ENCODE measurements at regions not wholly inside any gene's neighbourhood (a gene's known extent, or its start where the extent isn't known, plus 50 kb on each side); places are given as distances from the start of the nearest gene placed in this dataset.

GRCh38 chr7:116421298-116421697 is 78.2 kb upstream of the CAV2 start (continued):
- TF ChIP-seq SNAI2 (CRISPR knock-in tag; IDR thresholded peaks at IDR 0.05) (no peak), ZC3H10 (CRISPR knock-in tag; IDR thresholded peaks at IDR 0.05) (no peak), CSDC2 (CRISPR knock-in tag; IDR thresholded peaks at IDR 0.05) (no peak)

DNA sequence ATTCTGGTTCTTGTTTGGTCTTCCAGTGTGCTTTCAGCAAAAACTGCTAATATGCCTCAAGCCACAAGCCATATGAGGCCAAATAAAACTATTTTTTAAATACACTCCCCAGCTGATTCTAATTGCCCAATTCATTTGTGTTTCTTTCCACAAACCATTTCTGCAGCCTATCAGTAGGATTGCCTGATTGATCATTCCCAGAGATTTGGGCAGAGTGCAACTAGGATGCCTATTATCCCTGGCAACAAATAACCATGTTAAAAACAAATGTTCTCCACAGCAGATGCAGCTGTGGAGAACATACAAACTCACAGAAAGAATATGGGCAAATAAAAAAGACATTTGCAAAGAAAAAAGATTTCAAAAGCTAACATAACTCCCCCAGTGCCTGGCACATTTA is 76.9 kb upstream of the CAV2 start:
- TF ChIP-seq, protein P1, sequence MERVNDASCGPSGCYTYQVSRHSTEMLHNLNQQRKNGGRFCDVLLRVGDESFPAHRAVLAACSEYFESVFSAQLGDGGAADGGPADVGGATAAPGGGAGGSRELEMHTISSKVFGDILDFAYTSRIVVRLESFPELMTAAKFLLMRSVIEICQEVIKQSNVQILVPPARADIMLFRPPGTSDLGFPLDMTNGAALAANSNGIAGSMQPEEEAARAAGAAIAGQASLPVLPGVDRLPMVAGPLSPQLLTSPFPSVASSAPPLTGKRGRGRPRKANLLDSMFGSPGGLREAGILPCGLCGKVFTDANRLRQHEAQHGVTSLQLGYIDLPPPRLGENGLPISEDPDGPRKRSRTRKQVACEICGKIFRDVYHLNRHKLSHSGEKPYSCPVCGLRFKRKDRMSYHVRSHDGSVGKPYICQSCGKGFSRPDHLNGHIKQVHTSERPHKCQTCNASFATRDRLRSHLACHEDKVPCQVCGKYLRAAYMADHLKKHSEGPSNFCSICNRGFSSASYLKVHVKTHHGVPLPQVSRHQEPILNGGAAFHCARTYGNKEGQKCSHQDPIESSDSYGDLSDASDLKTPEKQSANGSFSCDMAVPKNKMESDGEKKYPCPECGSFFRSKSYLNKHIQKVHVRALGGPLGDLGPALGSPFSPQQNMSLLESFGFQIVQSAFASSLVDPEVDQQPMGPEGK (CRISPR knock-in tag; IDR thresholded peaks at IDR 0.05; ENCODE audit: borderline replicate concordance): no peak
- no peak for TF ChIP-seq ISL1 (CRISPR knock-in tag; IDR thresholded peaks at IDR 0.05)
- no peak for TF ChIP-seq TCF4 (CRISPR knock-in tag; IDR thresholded peaks at IDR 0.05; ENCODE audit: borderline replicate concordance)
- TF ChIP-seq, protein P2, sequence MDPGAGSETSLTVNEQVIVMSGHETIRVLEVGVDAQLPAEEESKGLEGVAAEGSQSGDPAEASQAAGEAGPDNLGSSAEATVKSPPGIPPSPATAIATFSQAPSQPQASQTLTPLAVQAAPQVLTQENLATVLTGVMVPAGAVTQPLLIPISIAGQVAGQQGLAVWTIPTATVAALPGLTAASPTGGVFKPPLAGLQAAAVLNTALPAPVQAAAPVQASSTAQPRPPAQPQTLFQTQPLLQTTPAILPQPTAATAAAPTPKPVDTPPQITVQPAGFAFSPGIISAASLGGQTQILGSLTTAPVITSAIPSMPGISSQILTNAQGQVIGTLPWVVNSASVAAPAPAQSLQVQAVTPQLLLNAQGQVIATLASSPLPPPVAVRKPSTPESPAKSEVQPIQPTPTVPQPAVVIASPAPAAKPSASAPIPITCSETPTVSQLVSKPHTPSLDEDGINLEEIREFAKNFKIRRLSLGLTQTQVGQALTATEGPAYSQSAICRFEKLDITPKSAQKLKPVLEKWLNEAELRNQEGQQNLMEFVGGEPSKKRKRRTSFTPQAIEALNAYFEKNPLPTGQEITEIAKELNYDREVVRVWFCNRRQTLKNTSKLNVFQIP (CRISPR knock-in tag; IDR thresholded peaks at IDR 0.05; ENCODE audit: borderline replicate concordance, low read depth): no peak
- TF ChIP-seq ZNF70 (CRISPR knock-in tag; IDR thresholded peaks at IDR 0.05): no peak
- TF ChIP-seq ZFP30 (CRISPR knock-in tag; IDR thresholded peaks at IDR 0.05): no peak
- TF ChIP-seq, protein P3, sequence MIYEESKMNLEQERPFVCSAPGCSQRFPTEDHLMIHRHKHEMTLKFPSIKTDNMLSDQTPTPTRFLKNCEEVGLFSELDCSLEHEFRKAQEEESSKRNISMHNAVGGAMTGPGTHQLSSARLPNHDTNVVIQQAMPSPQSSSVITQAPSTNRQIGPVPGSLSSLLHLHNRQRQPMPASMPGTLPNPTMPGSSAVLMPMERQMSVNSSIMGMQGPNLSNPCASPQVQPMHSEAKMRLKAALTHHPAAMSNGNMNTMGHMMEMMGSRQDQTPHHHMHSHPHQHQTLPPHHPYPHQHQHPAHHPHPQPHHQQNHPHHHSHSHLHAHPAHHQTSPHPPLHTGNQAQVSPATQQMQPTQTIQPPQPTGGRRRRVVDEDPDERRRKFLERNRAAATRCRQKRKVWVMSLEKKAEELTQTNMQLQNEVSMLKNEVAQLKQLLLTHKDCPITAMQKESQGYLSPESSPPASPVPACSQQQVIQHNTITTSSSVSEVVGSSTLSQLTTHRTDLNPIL (CRISPR knock-in tag; IDR thresholded peaks at IDR 0.05; ENCODE audit: low read depth): no peak
- no peak for TF ChIP-seq BACH2 (CRISPR knock-in tag; IDR thresholded peaks at IDR 0.05; ENCODE audit: borderline replicate concordance)
- TF ChIP-seq SNAI2 (CRISPR knock-in tag; IDR thresholded peaks at IDR 0.05): no peak
- TF ChIP-seq, protein P4, sequence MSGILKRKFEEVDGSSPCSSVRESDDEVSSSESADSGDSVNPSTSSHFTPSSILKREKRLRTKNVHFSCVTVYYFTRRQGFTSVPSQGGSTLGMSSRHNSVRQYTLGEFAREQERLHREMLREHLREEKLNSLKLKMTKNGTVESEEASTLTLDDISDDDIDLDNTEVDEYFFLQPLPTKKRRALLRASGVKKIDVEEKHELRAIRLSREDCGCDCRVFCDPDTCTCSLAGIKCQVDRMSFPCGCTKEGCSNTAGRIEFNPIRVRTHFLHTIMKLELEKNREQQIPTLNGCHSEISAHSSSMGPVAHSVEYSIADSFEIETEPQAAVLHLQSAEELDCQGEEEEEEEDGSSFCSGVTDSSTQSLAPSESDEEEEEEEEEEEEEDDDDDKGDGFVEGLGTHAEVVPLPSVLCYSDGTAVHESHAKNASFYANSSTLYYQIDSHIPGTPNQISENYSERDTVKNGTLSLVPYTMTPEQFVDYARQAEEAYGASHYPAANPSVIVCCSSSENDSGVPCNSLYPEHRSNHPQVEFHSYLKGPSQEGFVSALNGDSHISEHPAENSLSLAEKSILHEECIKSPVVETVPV (CRISPR knock-in tag; IDR thresholded peaks at IDR 0.05): no peak
- TF ChIP-seq ESRRG (CRISPR knock-in tag; IDR thresholded peaks at IDR 0.05): no peak
- no peak for TF ChIP-seq OSR1 (CRISPR knock-in tag; IDR thresholded peaks at IDR 0.05)
- TF ChIP-seq ARNTL (CRISPR knock-in tag; IDR thresholded peaks at IDR 0.05; ENCODE audit: borderline replicate concordance, low read depth): no peak
- ATAC-seq: no peak

DNA sequence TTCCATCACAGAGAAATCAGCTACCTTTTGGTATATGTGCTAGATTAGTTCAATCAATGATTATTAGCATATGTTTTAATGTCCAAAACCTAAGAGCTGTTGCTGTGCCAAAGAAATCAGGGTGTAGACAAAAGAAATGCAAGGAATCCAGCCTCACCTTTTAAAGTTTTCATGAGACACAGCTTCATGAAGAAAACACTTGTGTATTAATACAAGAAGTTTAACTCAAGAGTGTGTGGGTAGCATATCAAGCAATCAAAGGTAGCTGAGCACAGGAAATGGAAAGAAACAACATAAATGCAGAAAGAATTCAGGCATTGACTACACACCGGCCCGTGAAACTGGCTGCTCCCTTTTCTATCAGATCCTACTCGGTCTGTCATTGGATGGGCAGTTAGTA is 76.0 kb upstream of the CAV2 start:
- TF ChIP-seq, protein P2 (CRISPR knock-in tag; IDR thresholded peaks at IDR 0.05; ENCODE audit: borderline replicate concordance, low read depth): no peak
- TF ChIP-seq GLIS3 (CRISPR knock-in tag; IDR thresholded peaks at IDR 0.05) (no peak), CSDC2 (CRISPR knock-in tag; IDR thresholded peaks at IDR 0.05) (no peak), BACH2 (CRISPR knock-in tag; IDR thresholded peaks at IDR 0.05; ENCODE audit: borderline replicate concordance) (no peak), ZFP30 (CRISPR knock-in tag; IDR thresholded peaks at IDR 0.05) (no peak)
- TF ChIP-seq, protein P3 (CRISPR knock-in tag; IDR thresholded peaks at IDR 0.05; ENCODE audit: low read depth): no peak
- TF ChIP-seq, protein P1 (CRISPR knock-in tag; IDR thresholded peaks at IDR 0.05; ENCODE audit: borderline replicate concordance): no peak
- TF ChIP-seq, protein P5, sequence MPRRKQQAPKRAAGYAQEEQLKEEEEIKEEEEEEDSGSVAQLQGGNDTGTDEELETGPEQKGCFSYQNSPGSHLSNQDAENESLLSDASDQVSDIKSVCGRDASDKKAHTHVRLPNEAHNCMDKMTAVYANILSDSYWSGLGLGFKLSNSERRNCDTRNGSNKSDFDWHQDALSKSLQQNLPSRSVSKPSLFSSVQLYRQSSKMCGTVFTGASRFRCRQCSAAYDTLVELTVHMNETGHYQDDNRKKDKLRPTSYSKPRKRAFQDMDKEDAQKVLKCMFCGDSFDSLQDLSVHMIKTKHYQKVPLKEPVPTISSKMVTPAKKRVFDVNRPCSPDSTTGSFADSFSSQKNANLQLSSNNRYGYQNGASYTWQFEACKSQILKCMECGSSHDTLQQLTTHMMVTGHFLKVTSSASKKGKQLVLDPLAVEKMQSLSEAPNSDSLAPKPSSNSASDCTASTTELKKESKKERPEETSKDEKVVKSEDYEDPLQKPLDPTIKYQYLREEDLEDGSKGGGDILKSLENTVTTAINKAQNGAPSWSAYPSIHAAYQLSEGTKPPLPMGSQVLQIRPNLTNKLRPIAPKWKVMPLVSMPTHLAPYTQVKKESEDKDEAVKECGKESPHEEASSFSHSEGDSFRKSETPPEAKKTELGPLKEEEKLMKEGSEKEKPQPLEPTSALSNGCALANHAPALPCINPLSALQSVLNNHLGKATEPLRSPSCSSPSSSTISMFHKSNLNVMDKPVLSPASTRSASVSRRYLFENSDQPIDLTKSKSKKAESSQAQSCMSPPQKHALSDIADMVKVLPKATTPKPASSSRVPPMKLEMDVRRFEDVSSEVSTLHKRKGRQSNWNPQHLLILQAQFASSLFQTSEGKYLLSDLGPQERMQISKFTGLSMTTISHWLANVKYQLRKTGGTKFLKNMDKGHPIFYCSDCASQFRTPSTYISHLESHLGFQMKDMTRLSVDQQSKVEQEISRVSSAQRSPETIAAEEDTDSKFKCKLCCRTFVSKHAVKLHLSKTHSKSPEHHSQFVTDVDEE (CRISPR knock-in tag; IDR thresholded peaks at IDR 0.05): no peak
- ATAC-seq: peak; percentile 7; the same call in 2 of the 3 replicates

All from SK-N-SH treated with all-trans-retinoic acid at 6 μM for 48 hours (cell line).